Activated CD8-positive, alpha-beta memory T cell treated with anti-CD3 and anti-CD28 coated beads for 24 hours (primary cell): ENCODE measurements at regions not wholly inside any gene's neighbourhood (a gene's known extent, or its start where the extent isn't known, plus 50 kb on each side); places are given as distances from the start of the nearest gene placed in this dataset.
"Not testable (repeated sequence)": the region's sequence is repeated elsewhere in the genome, so short reads cannot be mapped to it uniquely, and the experiment has no call there.

Source experiments
- DNase-seq: peaks from one replicate; pipeline ENCODE4 v3.0.0-alpha.2; 2020

GRCh38 chr20:30671120-30671519 lies 586.3 kb upstream of the DEFB115 start:
- DNase-seq: not testable (repeated sequence)

GRCh38 chr20:30675988-30676564 lies 581.4 kb upstream of the DEFB115 start:
- DNase-seq: not testable (repeated sequence)

- not testable (repeated sequence) for DNase-seq
Measured at GRCh38 chr20:30682236-30682635, 575.2 kb upstream of the DEFB115 start.

- DNase-seq: not testable (repeated sequence)
Measured at GRCh38 chr20:30712861-30713260, 544.6 kb upstream of the DEFB115 start.

GRCh38 chr20:30719415-30720199 lies 537.9 kb upstream of the DEFB115 start:
- DNase-seq: not testable (repeated sequence)

GRCh38 chr20:30723511-30723910 lies 534.0 kb upstream of the DEFB115 start:
- DNase-seq: not testable (repeated sequence)

GRCh38 chr20:30723934-30724687 lies 533.4 kb upstream of the DEFB115 start:
- not testable (repeated sequence) for DNase-seq

- DNase-seq: not testable (repeated sequence)
Measured at GRCh38 chr20:30724688-30725074, 532.8 kb upstream of the DEFB115 start.

GRCh38 chr20:30725188-30725587 lies 532.3 kb upstream of the DEFB115 start:
- not testable (repeated sequence) for DNase-seq

- not testable (repeated sequence) for DNase-seq
Measured at GRCh38 chr20:30728271-30728885, 529.1 kb upstream of the DEFB115 start.
